ENCODE measurements at regions not wholly inside any gene's neighbourhood (a gene's known extent, or its start where the extent isn't known, plus 50 kb on each side); places are given as distances from the start of the nearest gene placed in this dataset.
"Not testable (repeated sequence)": the region's sequence is repeated elsewhere in the genome, so short reads cannot be mapped to it uniquely, and the experiment has no call there.

DNA sequence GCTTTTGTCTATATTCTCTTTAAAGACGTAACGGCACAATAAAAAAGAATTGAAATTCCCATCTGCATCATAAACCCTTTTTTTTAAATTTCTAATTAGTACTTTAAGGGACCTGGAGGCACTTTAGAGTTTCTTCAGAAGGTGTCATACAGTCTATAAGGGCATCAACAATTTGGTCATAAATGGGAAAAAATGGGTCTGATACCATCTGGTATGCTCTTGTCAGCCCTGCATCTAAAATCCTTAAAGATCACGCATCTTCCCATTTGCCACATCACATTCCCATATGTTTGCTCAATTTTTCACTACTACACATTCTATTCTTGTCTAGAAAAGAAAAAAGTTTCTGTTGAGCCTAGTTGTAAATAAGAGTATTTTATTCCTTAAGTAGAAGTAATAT lies 53.8 kb downstream of the COX7C start:
- DNase-seq = no peak

GRCh38 chr5:86674069-86674468 lies 56.3 kb downstream of the COX7C start:
- no peak for DNase-seq

- DNase-seq = no peak
Observed at GRCh38 chr5:86675311-86675710, 57.6 kb downstream of the COX7C start.

DNA sequence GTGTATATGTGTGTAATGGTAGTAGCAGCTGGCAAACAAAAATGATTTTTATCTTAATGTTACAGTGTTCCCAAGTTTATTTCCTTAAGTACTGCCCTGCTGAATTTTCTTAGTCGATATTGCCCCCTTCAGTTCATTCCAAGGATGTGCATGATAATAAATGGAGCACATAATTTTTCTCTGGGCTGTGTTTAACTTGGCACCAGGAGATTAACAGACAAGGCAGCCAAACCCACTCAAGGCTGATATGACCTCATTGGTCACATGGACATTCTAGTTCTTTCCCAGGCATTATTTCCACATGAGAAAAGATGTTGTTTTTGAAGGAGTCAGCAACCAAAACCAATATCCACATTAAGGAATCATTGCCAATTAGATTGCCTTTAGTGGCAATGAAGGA lies 61.8 kb downstream of the COX7C start:
- DNase-seq = peak; percentile 67

DNA sequence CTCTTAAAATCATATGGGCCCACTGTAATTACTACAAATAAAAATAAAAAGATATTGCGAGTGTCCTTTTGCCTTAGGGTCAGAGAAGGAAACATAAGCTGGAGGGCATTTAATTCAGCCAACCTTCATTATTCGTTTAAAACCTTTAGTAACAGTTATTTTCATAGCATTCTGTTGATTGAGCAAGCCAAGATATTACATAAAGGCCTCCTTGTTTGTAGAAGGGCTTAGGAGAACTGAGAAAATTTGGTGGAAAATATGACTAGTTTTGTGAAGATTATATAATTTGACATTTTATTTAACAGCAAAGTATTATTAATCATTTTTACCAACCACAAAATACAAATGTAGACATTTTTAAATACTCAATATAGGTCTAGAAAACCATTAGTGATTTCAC lies 62.2 kb downstream of the COX7C start:
- DNase-seq = no peak

- DNase-seq = no peak
Observed at GRCh38 chr5:86684222-86684621, 66.5 kb downstream of the COX7C start.

- no peak for DNase-seq
Observed at GRCh38 chr5:86686046-86686445, 68.3 kb downstream of the COX7C start.

GRCh38 chr5:86688406-86688805 lies 70.7 kb downstream of the COX7C start:
- DNase-seq = no peak

GRCh38 chr5:86689103-86689729 lies 71.5 kb downstream of the COX7C start:
- no peak for DNase-seq

DNA sequence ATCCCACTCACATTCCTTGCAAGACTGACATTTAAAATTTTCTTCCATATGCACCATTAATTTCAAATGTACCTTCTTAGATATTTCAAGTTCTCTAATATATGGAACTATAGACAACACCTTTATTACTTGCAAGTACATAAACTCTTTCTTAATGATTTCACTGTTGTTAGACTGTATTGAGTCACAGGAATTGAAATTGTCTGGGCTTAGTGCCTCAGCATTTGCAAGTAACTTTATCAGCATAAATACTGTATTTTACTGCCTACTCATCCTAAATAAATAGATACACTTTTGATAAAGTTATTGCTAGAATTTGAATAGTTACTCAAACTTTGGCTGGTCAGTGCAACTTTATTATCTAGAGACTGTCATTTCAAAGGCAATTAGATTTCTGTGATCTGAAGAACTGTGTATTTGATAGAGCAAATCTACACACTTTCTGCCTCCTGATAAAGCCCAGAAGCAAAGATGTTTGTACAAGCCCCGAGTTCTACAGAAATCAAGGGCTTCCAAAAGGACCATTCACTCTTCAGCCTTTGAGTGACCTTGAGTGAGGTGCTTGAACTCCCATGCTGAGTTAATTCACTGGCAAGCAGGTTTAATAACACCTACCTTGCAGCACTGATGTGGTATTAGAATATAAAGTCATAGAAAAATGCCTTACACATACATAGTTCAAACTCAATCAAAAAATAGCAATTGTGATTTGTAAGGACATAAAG lies 91.6 kb downstream of the COX7C start:
- no peak for DNase-seq

- no peak for DNase-seq
Observed at GRCh38 chr5:86716121-86716520, 98.4 kb downstream of the COX7C start.

- not testable (repeated sequence) for DNase-seq
Observed at GRCh38 chr5:86731319-86732117, 113.8 kb downstream of the COX7C start.

DNA sequence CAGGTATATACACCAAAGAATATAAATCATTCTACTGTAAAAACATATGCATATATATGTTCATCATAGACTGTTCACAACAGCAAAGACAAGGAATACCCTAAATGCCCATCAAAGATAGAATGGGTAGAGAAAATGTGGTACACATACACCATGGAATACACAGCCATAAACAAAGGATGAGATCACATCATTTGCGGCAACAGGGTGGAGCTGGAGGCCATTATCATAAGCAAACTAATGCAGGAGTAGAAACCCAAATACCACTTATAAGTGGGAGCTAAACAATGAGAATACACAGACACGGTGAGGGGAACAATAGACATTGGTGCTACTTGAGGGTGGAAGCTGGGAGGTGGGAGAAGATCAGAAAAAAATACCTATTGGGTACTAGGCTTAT lies 117.6 kb downstream of the COX7C start:
- no peak for DNase-seq

DNA sequence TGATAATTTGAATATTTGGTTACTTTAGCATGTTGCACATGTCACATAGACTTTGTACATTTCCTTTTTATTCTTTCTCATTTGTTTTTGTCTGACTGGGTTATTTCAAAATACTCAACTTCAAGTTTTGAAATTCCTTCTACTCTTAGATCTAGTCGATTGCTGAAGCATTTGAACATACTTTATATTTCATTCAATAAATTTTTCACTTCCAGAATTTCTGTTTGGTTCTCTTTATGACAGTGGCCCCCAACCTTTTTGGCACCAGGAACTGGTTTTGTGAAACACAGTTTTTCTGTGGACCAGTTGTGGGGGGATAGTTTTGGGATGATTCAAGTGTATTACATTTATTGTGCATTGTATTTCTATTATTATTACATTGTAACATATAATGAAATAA lies 119.8 kb downstream of the COX7C start:
- no peak for DNase-seq

DNA sequence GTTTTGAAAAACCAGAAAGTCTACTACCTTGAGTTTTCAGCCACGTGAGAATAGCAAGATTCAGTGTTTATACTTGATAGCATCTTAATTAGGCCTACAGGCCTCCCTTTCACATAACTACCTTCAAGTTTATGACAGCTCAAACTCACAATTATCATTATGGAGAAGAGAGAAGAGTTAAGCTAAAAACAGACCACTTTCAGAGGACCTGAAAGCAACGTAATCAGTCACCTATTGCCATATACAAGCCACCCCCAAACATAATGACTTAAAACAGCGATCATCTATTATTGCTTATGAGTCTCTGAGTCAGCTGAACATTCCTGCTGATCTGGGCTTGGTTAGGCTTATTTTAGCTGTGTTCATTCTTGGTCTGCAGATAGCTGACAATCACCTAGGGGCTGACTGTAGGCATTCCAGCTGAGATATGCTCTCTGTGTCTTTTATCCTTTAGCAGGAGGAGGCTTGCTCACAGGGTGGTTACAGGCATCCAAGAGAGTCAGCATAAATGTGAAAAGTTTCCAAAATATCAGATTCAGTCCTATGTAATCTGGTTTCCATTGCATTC lies 130.9 kb downstream of the COX7C start:
- no peak for DNase-seq

- no peak for DNase-seq
Observed at GRCh38 chr5:86749841-86750240, 132.1 kb downstream of the COX7C start.

GRCh38 chr5:86756839-86757238 lies 139.1 kb downstream of the COX7C start:
- no peak for DNase-seq

DNA sequence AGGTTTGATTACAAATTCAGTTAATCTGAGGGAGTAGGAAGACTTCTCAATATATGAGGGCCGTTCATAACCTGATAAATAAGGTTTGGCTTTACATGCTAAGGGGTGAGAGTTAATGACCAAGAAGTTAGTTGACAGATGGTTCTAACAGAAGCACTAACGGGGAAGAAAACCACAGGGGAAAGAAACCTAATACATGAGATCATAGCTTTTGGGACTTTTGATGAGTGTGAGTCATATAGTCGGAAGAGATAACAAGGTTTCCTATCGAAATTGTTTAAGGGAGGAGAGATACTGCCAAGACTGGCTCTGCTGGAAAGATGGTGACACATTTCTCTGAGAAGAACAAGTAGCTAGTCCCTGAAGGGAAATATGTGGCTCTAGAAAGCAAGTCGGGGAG lies 140.1 kb downstream of the COX7C start:
- DNase-seq = no peak

DNA sequence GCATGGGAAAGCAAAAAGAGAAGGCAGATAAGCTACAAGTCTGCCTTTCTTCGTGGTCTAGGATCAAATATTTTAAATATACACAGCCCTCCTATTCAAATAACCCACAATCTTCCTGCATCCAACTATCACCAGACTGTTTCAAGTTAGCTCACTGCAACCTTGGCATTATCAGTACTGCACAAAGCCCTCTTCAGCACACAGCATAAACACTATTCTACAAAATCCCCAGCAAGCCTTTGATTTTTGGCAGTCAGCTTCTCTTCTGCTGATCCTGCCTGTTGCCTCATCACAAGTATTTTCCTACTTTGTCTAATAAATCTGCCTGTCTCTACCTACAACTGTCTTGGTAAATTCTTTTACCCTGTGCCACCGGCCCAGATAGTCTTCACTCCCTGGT lies 142.9 kb downstream of the COX7C start:
- DNase-seq = no peak

- DNase-seq = no peak
Observed at GRCh38 chr5:86763929-86764328, 146.2 kb downstream of the COX7C start.

GRCh38 chr5:86765778-86766502 lies 148.2 kb downstream of the COX7C start:
- no peak for DNase-seq

GRCh38 chr5:86768699-86769202 lies 151.0 kb downstream of the COX7C start:
- no peak for DNase-seq

GRCh38 chr5:86780018-86780417 lies 162.3 kb downstream of the COX7C start:
- no peak for DNase-seq
